Stomach (tissue), 4 donors: ENCODE measurements at regions not wholly inside any gene's neighbourhood (a gene's known extent, or its start where the extent isn't known, plus 50 kb on each side); places are given as distances from the start of the nearest gene placed in this dataset.

Experiments
- CTCF ChIP-seq, 7 experiments: fragments of 450-650 bp in 4 of 7; fragments of 200-600 bp in 3 of 7; sonication (generic) in 3 of 7; IDR thresholded peaks; one replicate each; pipeline ENCODE4 v1.5.1; 2016 to 2019; ENCODE audit warnings: antibody characterized with exemption in 7 of 7, control low read depth in 2 of 7, mild to moderate bottlenecking in 1 of 7
- POLR2A ChIP-seq, 4 donors: fragments of 450-650 bp; IDR thresholded peaks; one replicate each; pipeline ENCODE4 v1.6.1; 2016; ENCODE audit warnings: antibody characterized with exemption in 4 of 4, control low read depth in 2 of 4, mild to moderate bottlenecking in 1 of 4, moderate library complexity in 1 of 4

- TF ChIP-seq CTCF (IDR thresholded peaks at IDR 0.05): no peak
- no peak for TF ChIP-seq POLR2A (IDR thresholded peaks at IDR 0.05)
Measured at GRCh38 chr12:53849113-53849512, 89.5 kb upstream of the HOXC13 start.
